ENCODE measurements at regions not wholly inside any gene's neighbourhood (a gene's known extent, or its start where the extent isn't known, plus 50 kb on each side); places are given as distances from the start of the nearest gene placed in this dataset.
"Not testable (repeated sequence)": the region's sequence is repeated elsewhere in the genome, so short reads cannot be mapped to it uniquely, and the experiment has no call there.

DNA sequence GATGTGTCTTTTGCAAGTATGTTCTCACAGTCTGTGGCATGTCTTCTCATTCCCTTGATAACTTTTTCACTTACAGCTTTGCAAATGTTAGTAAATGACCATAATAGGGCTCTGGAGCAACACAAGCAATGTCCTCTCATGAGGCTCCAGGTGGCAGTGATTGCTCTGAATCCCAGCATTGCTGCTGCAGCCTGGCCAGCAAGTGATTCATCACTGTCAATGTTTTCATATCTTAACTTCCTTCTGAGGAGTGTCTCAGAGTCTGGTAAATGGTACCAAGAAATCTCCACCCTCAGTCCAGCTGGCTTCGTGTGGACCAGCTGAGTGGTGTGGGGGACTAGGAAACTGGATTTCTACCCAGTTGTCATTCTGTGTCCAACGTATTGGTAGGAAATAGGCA is 139.6 kb downstream of the MYLK4 start:
- no peak for DNase-seq (ENCODE audit: low read depth)
- no peak overlapping the region for H3K4me3 ChIP-seq (ENCODE audit: low read depth, low read length)
- TF ChIP-seq POLR2A (IDR thresholded peaks at IDR 0.05; ENCODE audit: extremely low read depth, insufficient read length) = no peak
- TF ChIP-seq MYC (IDR thresholded peaks at IDR 0.05; ENCODE audit: low read depth, low read length) = no peak
- TF ChIP-seq, protein P1, sequence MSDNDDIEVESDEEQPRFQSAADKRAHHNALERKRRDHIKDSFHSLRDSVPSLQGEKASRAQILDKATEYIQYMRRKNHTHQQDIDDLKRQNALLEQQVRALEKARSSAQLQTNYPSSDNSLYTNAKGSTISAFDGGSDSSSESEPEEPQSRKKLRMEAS (IDR thresholded peaks at IDR 0.05; ENCODE audit: low read depth, low read length) = no peak
- TF ChIP-seq, protein P2, sequence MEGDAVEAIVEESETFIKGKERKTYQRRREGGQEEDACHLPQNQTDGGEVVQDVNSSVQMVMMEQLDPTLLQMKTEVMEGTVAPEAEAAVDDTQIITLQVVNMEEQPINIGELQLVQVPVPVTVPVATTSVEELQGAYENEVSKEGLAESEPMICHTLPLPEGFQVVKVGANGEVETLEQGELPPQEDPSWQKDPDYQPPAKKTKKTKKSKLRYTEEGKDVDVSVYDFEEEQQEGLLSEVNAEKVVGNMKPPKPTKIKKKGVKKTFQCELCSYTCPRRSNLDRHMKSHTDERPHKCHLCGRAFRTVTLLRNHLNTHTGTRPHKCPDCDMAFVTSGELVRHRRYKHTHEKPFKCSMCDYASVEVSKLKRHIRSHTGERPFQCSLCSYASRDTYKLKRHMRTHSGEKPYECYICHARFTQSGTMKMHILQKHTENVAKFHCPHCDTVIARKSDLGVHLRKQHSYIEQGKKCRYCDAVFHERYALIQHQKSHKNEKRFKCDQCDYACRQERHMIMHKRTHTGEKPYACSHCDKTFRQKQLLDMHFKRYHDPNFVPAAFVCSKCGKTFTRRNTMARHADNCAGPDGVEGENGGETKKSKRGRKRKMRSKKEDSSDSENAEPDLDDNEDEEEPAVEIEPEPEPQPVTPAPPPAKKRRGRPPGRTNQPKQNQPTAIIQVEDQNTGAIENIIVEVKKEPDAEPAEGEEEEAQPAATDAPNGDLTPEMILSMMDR (IDR thresholded peaks at IDR 0.05; ENCODE audit: low read depth, low read length) = no peak

GRCh38 chr6:2608503-2608902 is 142.2 kb downstream of the MYLK4 start:
- no peak for DNase-seq (ENCODE audit: low read depth)
- no peak for TF ChIP-seq MYC (IDR thresholded peaks at IDR 0.05; ENCODE audit: low read depth, low read length)
- H3K4me3 ChIP-seq (ENCODE audit: low read depth, low read length) = no peak overlapping the region

DNA sequence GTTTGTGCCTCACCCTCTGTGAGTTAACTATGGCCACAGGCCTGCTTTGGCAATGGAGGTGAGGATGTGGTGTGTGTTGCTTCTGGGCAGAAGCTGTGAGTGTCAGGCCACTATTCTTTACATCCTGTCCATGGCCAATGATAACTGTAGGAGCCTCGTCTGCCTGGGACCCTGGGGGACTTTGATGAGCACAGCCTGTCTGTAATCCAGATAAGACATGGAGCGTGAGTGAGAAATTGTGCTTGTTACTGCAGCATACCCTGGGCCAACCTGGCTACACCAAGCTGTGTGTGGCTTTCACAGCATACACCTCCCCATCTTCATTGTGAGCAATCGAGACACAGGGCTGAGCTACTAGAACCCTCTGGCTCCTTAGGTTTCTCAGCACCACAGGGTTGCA is 150.4 kb downstream of the MYLK4 start:
- no peak for DNase-seq (ENCODE audit: low read depth)
- no peak overlapping the region for H3K4me3 ChIP-seq (ENCODE audit: low read depth, low read length)
- TF ChIP-seq, protein P2 (IDR thresholded peaks at IDR 0.05; ENCODE audit: low read depth, low read length) = no peak
- TF ChIP-seq MYC (IDR thresholded peaks at IDR 0.05; ENCODE audit: low read depth, low read length) (no peak), POLR2A (IDR thresholded peaks at IDR 0.05; ENCODE audit: extremely low read depth, insufficient read length) (no peak)
- TF ChIP-seq, protein P1 (IDR thresholded peaks at IDR 0.05; ENCODE audit: low read depth, low read length) = no peak

DNA sequence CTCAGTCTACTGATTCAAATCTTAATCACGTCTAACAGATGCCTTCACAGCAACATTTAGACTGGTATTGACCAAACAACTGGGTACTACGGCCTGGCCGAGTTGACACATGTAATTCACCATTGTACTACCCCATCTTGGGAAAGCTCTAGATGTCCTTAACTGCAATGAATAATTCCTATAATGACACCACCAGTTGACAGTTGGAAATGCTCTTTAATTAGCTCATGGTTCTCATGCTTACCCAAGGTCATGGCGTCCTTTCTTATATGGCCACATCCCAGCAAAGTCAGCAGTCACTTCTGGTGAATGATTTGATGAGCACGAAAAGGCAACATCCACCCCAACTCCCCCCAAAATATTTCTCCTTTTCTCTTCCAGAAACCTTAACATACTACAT is 150.9 kb downstream of the MYLK4 start:
- no peak for DNase-seq (ENCODE audit: low read depth)
- no peak overlapping the region for H3K4me3 ChIP-seq (ENCODE audit: low read depth, low read length)
- no peak for TF ChIP-seq MYC (IDR thresholded peaks at IDR 0.05; ENCODE audit: low read depth, low read length)
- TF ChIP-seq, protein P1 (IDR thresholded peaks at IDR 0.05; ENCODE audit: low read depth, low read length) = no peak
- TF ChIP-seq, protein P2 (IDR thresholded peaks at IDR 0.05; ENCODE audit: low read depth, low read length) = no peak
- no peak for TF ChIP-seq POLR2A (IDR thresholded peaks at IDR 0.05; ENCODE audit: extremely low read depth, insufficient read length)

- H3K4me3 ChIP-seq (ENCODE audit: low read depth, low read length) = no peak overlapping the region
- DNase-seq (ENCODE audit: low read depth) = no peak
- TF ChIP-seq POLR2A (IDR thresholded peaks at IDR 0.05; ENCODE audit: extremely low read depth, insufficient read length) (no peak), MYC (IDR thresholded peaks at IDR 0.05; ENCODE audit: low read depth, low read length) (no peak)
- TF ChIP-seq, protein P1 (IDR thresholded peaks at IDR 0.05; ENCODE audit: low read depth, low read length) = no peak
- TF ChIP-seq, protein P2 (IDR thresholded peaks at IDR 0.05; ENCODE audit: low read depth, low read length) = no peak
These were observed 151.9 kb downstream of the MYLK4 start for GRCh38 chr6:2598867-2599266.

GRCh38 chr6:2597991-2598390 is 152.7 kb downstream of the MYLK4 start:
- TF ChIP-seq, protein P1 (IDR thresholded peaks at IDR 0.05; ENCODE audit: low read depth, low read length) = no peak
- TF ChIP-seq POLR2A (IDR thresholded peaks at IDR 0.05; ENCODE audit: extremely low read depth, insufficient read length) = no peak
- TF ChIP-seq MYC (IDR thresholded peaks at IDR 0.05; ENCODE audit: low read depth, low read length) = no peak
- TF ChIP-seq, protein P2 (IDR thresholded peaks at IDR 0.05; ENCODE audit: low read depth, low read length) = no peak
- no peak overlapping the region for H3K4me3 ChIP-seq (ENCODE audit: low read depth, low read length)
- no peak for DNase-seq (ENCODE audit: low read depth)

- DNase-seq (ENCODE audit: low read depth) = not testable (repeated sequence)
These were observed 153.3 kb downstream of the MYLK4 start for GRCh38 chr6:2597457-2597856.

More at GRCh38 chr6:2597457-2597856, 153.3 kb downstream of the MYLK4 start:
- H3K4me3 ChIP-seq (ENCODE audit: low read depth, low read length) = not testable (repeated sequence)

Data from NB4 (cell line).